Endothelial cell of umbilical vein (primary cell): ENCODE measurements at regions not wholly inside any gene's neighbourhood (a gene's known extent, or its start where the extent isn't known, plus 50 kb on each side); places are given as distances from the start of the nearest gene placed in this dataset.

Source experiments
- BruUV-seq: library from RNA; stranded (reverse); fragments of 400-500 nt; replicated peaks from 2 replicates; lab custom pipeline; 2021; lab: Mats Ljungman, UMichigan
- CTCF ChIA-PET: fragments of 300-600, 350-600 bp; sonication (Branson Sonifier 250); formaldehyde crosslinking; loops from one replicate; lab custom pipeline; 2021; ENCODE audit warnings: antibody characterized with exemption, inconsistent platforms; lab: Charles Lee
- POLR2A ChIA-PET: fragments of 300-600, 350-600 bp; sonication (Branson Sonifier 250); formaldehyde crosslinking; loops from one replicate; lab custom pipeline; 2021; ENCODE audit warnings: antibody characterized with exemption, inconsistent platforms; lab: Charles Lee
- DNase-seq: peaks from one replicate; pipeline ENCODE4 v3.0.0-alpha.2; 2011; ENCODE audit warnings: low read depth, low spot score
- FAIRE-seq: peaks from 2 replicates; lab custom pipeline; 2011; peaks lifted over from hg19 to GRCh38; lab: Jason Lieb, UNC
- H2AFZ ChIP-seq: 2 replicates; pipeline ENCODE4 v1.6.0; 2012; ENCODE audit warnings: low read depth, low read length, control low read depth, inconsistent platforms
- H3K27ac ChIP-seq: 2 replicates; pipeline ENCODE4 v1.5.1; 2011; ENCODE audit warnings: low read depth, mild to moderate bottlenecking, control low read depth, low read length, moderate library complexity; ENCODE audit not compliant: insufficient read depth
- H3K27me3 ChIP-seq, 2 experiments: 2 replicates each; pipeline versions ENCODE4 v1.6.0 to v1.6.1; 2011; ENCODE audit warnings: low read length in 2 of 2, mixed read lengths in 1 of 2; ENCODE audit not compliant: control insufficient read depth in 2 of 2, insufficient read depth in 2 of 2
- H3K36me3 ChIP-seq, 2 experiments: 2 replicates in 1 of 2; 3 replicates in 1 of 2; pipeline ENCODE4 v1.5.1; 2011; ENCODE audit warnings: low read length in 2 of 2, mild to moderate bottlenecking in 1 of 2, moderate library complexity in 1 of 2; ENCODE audit not compliant: control insufficient read depth in 2 of 2, insufficient read depth in 2 of 2; ENCODE audit errors: extremely low read depth in 1 of 2
- H3K4me1 ChIP-seq: 3 replicates; pipeline ENCODE4 v1.5.1; 2011; ENCODE audit warnings: mild to moderate bottlenecking, low read length; ENCODE audit not compliant: control insufficient read depth, insufficient read depth; ENCODE audit errors: extremely low read depth
- H3K4me2 ChIP-seq: 2 replicates; pipeline ENCODE4 v1.6.1; 2011; ENCODE audit warnings: low read length, control low read depth, mixed read lengths; ENCODE audit not compliant: insufficient read depth
- H3K4me3 ChIP-seq, 3 experiments: fragments of 200-600 bp in 1 of 3; sonication (generic), shearing (Covaris generic) in 1 of 3; replicated peaks in 1 of 3; 2 replicates each; pipeline ENCODE4 v1.5.1; 2011 to 2016; ENCODE audit warnings: control low read depth in 3 of 3, low read length in 3 of 3, mild to moderate bottlenecking in 2 of 3, inconsistent platforms in 1 of 3, low read depth in 1 of 3, moderate library complexity in 1 of 3; ENCODE audit not compliant: insufficient read depth in 1 of 3
- H3K79me2 ChIP-seq: 2 replicates; pipeline ENCODE4 v1.6.0; 2012; ENCODE audit warnings: low read length, inconsistent platforms; ENCODE audit not compliant: control insufficient read depth, insufficient read depth
- H3K9ac ChIP-seq: replicated peaks from 2 replicates; pipeline ENCODE3; 2011; ENCODE audit warnings: low read length, control low read depth; ENCODE audit not compliant: insufficient read depth; ENCODE audit errors: extremely low read depth
- H3K9me1 ChIP-seq: replicated peaks from 3 replicates; pipeline ENCODE4 v1.6.0; 2011; ENCODE audit warnings: mild to moderate bottlenecking, low read length; ENCODE audit not compliant: control insufficient read depth, insufficient read depth; ENCODE audit errors: extremely low read depth
- H3K9me3 ChIP-seq: replicated peaks from 2 replicates; pipeline ENCODE4 v1.5.1; 2012; ENCODE audit warnings: low read length, inconsistent platforms; ENCODE audit not compliant: control insufficient read depth, insufficient read depth
- H4K20me1 ChIP-seq: replicated peaks from 2 replicates; pipeline ENCODE3; 2011; ENCODE audit warnings: mild to moderate bottlenecking, low read length; ENCODE audit not compliant: control insufficient read depth, insufficient read depth; ENCODE audit errors: extremely low read depth
- CTCF ChIP-seq, 2 donors: IDR thresholded peaks; 1 replicate in 1 of 2; 2 replicates in 1 of 2; pipeline ENCODE4 v1.5.1; 2011; ENCODE audit warnings: low read length in 2 of 2, mild to moderate bottlenecking in 2 of 2, moderate library complexity in 2 of 2, control low read depth in 1 of 2, inconsistent platforms in 1 of 2, low read depth in 1 of 2; ENCODE audit not compliant: insufficient read depth in 1 of 2; ENCODE audit errors: extremely low read depth in 1 of 2
- EZH2 ChIP-seq: IDR thresholded peaks from 2 replicates; pipeline ENCODE4 v1.6.1; 2012; ENCODE audit warnings: borderline replicate concordance, low read depth, mild to moderate bottlenecking, moderate library complexity, low read length, inconsistent platforms; ENCODE audit not compliant: severe bottlenecking
- FOS ChIP-seq: IDR thresholded peaks from 2 replicates; pipeline ENCODE4 v1.6.1; 2011; ENCODE audit warnings: mild to moderate bottlenecking, low read length, moderate library complexity, borderline replicate concordance; ENCODE audit not compliant: insufficient read depth
- GATA2 ChIP-seq: IDR thresholded peaks from 2 replicates; pipeline ENCODE4 v1.7.0; 2011; ENCODE audit warnings: low read depth, mild to moderate bottlenecking, moderate library complexity, mixed read lengths, low read length; ENCODE audit not compliant: insufficient read length, insufficient read depth
- JUN ChIP-seq: IDR thresholded peaks from 2 replicates; pipeline ENCODE4 v1.6.1; 2011; ENCODE audit warnings: borderline replicate concordance, low read depth; ENCODE audit not compliant: insufficient read length, insufficient read depth
- MAX ChIP-seq: IDR thresholded peaks from 2 replicates; pipeline ENCODE4 v1.6.1; 2011; ENCODE audit not compliant: insufficient read depth, insufficient read length
- MYC ChIP-seq: IDR thresholded peaks from one replicate; pipeline ENCODE4 v1.6.1; 2011; ENCODE audit warnings: mild to moderate bottlenecking, low read depth, low read length
- POLR2A ChIP-seq: IDR thresholded peaks from 2 replicates; pipeline ENCODE4 v1.6.1; 2012; ENCODE audit warnings: low read depth, mild to moderate bottlenecking, control low read depth, low read length
- POLR2AphosphoS5 ChIP-seq: IDR thresholded peaks from 2 replicates; pipeline ENCODE4 v1.6.1; 2012; ENCODE audit warnings: low read depth, mild to moderate bottlenecking, control low read depth, low read length, moderate library complexity; ENCODE audit not compliant: insufficient read depth
- dilution Hi-C: fragments of 300-500 bp; cut with MboI; formaldehyde crosslinking; loops from one replicate; pipeline ENCODE4 v1.15.0; 2019; ENCODE audit warnings: low sequenced_read_pairs; ENCODE audit not compliant: extremely low pct_ligation_motif_present
- intact Hi-C: fragments of 100-400 bp; cut with micrococcal nuclease; formaldehyde crosslinking; loops from one replicate; pipeline ENCODE4 v1.10.0; 2022

- Histone ChIP-seq H3K36me3 (no peaks in the 10 kb centered on the region), H2AFZ (no peak overlapping the region), H3K9me1 (no peaks in the 10 kb centered on the region), H3K4me2 (no peak overlapping the region), H3K27ac (no peak overlapping the region), H4K20me1 (no peaks in the 10 kb centered on the region), H3K9me3 (no peaks in the 10 kb centered on the region), H3K9ac (no peak overlapping the region), H3K27me3 (no peaks in the 10 kb centered on the region), H3K79me2 (no peaks in the 10 kb centered on the region), H3K4me3 (no peak overlapping the region), H3K4me1 (no peaks in the 10 kb centered on the region)
- intact Hi-C loops (no loop called here), dilution Hi-C loops (no loop called here)
- FAIRE-seq (no peak), DNase-seq (no peak)
- TF ChIP-seq FOS (no peak), MYC (no peak), POLR2AphosphoS5 (no peak), CTCF (IDR thresholded peaks at IDR 0.05; ENCODE audit: extremely low read depth in 1 of 2, insufficient read depth in 1 of 2, low read depth in 1 of 2, low read length in 2 of 2) (no peak), MAX (no peak), POLR2A (no peak), JUN (no peak), EZH2 (no peak), GATA2 (no peak)
- ChIA-PET CTCF (no interaction called here), POLR2A (no interaction called here)
- no TSS peak for BruUV-seq
These were observed 347.7 kb downstream of the FBXO8 start for GRCh38 chr4:173935622-173936405.
